ENCODE measurements at regions not wholly inside any gene's neighbourhood (a gene's known extent, or its start where the extent isn't known, plus 50 kb on each side); places are given as distances from the start of the nearest gene placed in this dataset.
"Not testable (repeated sequence)": the region's sequence is repeated elsewhere in the genome, so short reads cannot be mapped to it uniquely, and the experiment has no call there.

DNA sequence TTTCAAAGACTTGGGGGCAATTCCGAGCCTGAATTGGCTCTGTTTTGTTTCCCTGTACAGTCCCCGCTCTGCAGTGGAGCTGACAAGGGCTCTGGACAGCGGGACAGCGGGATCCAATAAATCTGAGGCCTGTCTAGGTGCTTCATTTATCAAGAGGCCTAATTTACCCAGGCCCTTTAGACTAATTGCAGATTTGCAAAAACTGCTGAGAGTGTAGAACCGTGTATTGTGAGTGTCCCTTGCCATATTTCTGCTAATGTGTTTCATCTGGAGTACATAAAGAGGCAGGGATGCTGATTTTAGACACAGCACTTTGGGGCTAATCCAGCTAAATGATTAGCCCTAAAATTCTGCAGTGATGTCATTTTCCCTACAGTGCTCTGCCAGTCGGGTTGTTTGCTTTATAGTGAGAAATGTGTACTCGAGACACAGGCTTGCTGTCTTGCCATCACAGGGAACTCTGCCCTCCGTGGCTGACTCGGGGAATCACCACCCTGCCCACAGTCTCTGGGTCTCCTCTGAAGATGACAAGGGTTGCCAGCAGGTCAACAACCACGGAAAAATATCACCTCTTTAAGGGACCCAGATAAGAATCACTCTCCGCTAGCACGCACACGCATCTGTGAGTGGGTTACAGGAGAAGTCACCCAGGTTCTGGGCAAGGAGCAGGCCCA, 592.0 kb downstream of the BNC2 start:
- DNase-seq, result no peak

DNA sequence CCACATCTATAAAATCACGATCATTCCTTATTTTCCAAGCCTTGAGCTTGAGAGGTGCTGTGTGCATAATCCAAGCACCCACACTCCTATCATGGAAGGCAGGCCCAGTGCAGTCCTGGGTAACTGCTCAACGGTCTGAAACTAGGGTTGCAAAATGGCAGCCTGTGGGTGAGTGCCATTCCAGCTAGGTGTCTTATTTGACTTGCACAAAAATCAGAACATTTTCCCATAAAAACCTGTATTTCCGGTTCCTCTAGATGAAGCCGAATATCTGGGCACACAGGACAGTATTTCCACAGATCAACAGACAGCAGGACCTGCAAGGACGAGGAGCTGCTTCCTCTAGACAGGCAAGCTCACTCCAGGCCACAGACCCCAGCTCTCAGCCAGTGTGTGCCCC, 588.8 kb downstream of the BNC2 start:
- DNase-seq, result no peak

DNA sequence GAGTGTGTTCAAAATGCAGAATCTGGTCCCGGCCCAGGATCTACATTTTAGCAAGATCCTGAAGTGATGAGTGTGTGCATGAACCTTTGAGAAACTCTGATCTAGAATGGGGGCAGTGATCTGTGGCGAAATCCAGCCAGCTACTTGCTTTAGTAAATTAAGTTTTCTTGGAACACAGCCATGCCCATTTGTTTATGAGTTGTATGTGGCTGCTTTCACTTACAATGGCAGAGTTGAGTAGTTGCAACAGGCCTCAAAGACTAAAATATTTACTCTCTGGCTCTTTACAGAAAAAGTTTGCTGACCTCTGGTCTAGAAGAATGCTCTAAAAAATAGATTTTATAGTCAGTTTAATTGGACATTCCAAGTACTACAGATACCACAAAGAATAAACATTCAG, 588.3 kb downstream of the BNC2 start:
- DNase-seq, result no peak

DNA sequence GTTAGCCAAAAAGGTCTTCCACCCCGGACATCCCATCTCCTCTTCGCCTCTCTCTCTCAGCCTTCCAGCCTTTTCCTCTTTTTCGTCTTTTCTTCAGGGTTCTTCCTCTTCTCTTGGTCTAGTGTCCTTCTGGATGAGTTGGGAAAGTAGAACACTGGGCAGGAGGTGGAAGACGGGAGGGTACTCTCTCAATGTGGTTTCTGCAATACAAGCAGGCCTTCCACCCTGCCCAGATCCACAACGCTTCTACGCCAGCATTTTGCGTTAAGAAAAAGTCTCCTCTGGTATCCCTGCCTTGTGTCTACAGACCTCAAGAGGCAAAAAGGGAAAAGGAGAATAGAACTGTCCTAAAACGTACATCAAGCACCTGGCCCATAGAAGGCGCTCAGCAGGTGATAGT, 587.8 kb downstream of the BNC2 start:
- no peak for DNase-seq

DNA sequence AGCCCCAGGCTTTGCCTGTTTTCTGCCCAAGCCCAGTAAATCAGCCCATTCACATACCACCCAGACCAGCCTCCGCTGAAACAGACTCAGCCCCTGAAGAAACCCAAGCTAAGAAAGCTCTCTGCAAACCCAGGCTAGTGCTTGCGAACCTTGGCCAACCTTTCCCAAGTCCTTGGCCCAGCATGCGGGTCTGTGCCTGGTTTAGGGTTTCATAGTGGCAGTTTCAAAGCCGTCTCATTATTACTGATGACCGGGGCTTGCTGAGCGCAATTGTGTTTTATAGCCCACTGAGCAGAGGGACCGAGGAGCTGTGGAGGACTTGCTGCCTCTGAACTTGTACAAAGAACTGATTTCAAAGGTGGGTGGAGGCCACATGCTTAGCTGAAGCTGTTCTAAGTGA, 584.3 kb downstream of the BNC2 start:
- DNase-seq, result no peak

DNA sequence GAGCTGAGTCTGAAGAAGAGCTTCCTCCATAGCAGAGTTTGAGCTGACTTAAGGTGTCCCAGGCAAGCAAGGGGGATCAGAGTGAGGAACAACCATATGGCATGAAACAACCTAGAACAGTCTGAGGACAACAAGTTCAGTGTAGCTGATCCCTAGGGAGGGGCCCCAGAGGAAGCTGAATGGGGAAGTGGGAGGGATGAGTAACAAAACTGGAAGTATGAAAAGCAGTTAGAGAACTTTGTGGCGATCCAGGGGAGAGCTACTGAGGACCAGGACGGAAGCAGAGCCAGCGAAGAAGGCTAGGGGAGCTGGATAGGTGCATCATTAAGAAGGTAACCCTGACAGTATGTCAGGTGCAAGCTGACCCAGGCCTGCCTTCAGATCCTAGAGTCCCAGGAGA, 580.8 kb downstream of the BNC2 start:
- DNase-seq, result no peak

DNA sequence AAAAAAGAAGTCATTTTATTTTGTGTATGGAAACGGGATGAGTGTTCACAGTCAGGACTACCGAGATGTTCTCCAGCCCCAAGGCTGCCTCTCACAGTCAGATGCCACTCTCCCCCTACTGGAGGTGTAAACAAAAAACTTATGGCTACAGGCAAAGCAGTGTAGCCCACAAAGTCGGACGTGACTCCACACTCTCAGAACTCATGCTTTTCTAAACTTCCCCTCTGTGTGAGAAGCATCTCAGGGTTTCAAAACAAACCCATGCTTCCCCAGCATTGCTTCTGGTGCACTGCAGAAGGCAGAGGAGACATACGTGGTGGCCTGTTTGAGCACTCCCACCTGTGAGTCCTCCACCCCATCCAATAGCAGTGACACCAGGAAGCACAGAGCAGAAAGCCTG, 580.3 kb downstream of the BNC2 start:
- no peak for DNase-seq

DNA sequence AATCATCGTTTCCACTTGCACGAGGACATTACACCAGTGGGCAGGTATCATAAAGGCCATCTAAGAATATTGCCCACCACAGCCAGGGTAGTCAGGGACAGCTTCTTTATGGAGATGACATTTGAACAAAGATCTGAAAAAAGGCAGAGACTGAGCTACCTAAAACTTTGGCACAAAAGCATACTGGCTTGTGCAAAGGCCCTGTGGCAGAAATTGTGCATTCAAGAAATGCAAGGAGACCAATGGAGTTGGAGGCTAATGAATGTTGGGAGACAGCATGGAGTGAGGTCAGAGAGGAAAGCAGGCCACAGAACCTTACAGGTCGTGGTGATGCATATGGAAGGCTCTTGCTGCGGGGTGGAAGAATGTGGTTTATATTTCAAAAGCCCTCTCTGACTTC, 578.5 kb downstream of the BNC2 start:
- DNase-seq, result no peak

DNA sequence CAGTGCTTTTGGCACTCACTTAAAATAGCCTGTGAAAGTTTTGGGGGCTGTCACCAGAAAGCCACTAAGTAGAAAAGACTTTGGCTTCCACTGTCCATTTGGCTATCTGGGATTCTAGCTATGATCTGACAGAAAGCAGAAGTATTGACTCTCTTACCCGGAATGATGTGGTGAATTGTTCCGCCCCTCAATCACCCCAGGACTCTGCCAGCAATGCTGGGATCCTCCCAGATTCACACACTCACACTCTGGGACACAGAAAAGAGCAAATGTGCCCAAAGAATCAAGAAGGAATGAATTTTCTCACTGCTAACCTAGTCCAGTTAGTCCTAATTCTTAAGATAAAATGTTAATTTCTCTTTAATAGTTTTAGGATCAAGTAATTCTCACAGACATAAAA, 576.9 kb downstream of the BNC2 start:
- no peak for DNase-seq

DNA sequence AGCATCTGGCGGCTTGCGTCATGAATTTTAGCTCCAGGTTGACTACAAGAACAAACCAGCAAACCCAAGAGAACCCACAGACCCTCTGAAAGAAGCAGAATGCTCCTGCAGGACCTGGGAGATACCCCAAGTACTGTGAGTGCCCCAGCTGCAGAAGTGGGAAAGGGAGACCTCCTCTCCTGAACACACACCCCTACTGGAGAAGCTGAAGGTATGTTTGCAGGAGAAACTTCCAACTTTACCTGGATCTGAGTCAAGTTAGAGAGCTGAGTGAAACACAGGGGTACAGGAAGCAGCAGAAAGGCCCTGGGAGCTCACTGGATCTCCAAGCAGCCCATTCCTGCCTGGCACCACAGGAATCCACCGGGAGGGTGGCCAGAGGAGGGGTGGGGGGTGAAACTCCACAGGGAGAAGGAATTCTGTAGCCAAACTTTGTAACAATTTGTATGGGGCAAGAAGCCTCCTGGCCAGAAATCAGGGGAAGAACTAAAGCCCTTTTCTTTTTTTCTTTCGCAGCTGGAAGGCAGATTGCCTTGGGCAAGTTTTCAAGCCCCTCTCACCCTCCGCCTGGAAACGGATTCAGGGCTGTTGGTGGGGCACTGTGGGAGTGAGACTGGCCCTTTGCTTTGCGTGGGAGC, 576.2 kb downstream of the BNC2 start:
- DNase-seq, result no peak

DNA sequence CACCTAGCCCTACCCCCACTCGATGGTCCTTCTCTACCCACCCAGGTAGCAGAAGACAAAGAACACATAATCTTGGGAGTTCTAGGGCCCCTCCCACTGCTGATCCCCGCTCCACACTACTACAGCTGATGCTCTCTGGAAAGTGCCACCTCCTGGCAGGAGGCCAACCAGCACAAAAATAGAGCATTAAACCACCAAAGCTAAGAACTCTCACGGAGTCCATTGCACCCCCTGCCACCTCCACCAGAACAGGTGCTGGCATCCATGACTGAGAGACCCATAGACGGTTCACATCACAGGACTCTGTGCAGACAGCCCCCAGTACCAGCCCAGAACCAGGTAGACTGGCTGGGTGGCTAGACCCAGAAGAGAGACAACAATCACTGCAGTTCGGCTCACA, 575.5 kb downstream of the BNC2 start:
- not testable (repeated sequence) for DNase-seq

DNA sequence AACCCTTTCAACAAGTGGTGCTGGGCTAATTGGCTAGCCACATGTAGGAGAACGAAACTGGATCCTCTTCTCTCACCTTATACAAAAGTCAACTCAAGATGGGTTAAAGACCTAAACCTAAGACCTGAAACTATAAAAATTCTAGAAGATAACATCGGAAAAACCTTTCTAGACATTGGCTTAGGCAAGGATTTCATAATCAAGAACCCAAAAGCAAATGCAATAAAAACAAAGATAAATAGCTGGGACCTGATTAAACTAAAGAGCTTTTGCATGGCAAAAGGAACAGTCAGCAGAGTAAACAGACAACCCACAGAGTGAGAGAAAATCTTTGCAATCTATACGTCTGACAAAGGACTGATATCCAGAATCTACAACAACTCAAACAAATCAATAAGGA, 571.1 kb downstream of the BNC2 start:
- not testable (repeated sequence) for DNase-seq

DNA sequence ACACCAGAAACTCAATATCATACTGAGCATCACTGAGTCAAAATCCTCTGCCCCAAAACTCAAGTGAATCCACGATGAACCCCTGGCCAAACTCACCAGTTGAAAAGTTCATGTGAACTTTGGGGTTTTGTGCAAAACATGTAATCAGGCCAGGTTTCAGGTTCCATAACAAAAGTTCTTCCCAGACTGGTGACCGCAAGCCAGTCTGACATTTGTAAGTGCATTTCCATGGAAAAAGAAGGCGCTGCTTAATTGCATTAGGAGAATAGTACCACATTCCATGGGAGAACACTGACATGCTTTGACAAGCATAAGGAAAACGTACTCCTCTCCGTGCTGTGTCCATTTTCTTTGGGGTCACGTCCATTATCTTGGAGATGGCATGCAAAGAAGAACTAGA, 567.0 kb downstream of the BNC2 start:
- no peak for DNase-seq

DNA sequence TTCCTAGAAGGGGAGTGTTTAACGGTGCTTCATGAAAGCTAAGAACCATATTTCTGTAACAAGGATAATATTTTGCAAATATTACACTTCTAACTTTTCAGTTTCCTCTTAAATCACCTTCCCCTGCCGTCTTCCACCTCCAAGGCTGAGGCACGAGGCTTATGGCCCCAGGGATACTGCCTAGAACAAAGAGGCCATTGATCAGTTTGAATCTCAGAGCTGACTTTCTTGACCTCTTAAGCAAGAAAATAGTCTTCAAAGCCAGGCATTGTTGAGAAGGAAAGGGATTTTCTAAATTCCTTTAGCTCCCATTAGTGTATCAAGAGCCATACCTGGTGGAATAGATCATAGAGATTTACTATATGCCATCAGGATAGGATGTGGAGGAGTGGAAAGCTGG, 566.2 kb downstream of the BNC2 start:
- no peak for DNase-seq

DNA sequence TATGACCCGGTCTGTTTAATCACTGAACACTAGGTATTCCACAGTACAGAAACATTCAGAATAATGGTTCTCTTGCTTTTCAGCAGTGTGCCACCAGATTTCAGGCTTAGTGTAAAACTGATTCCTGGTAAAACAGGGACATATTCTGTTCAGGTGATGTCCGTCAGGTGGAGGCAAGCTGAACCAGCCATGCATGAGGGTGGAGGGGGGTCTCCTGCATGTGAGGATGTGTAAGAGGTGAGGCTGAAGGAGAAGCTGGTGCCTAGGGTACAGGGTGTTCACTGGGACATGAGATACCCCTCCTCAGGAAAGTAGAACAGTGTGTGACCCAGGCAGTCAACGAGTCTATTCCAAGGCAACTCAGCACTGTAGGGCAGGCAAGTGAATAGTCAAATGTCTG, 563.9 kb downstream of the BNC2 start:
- no peak for DNase-seq

DNA sequence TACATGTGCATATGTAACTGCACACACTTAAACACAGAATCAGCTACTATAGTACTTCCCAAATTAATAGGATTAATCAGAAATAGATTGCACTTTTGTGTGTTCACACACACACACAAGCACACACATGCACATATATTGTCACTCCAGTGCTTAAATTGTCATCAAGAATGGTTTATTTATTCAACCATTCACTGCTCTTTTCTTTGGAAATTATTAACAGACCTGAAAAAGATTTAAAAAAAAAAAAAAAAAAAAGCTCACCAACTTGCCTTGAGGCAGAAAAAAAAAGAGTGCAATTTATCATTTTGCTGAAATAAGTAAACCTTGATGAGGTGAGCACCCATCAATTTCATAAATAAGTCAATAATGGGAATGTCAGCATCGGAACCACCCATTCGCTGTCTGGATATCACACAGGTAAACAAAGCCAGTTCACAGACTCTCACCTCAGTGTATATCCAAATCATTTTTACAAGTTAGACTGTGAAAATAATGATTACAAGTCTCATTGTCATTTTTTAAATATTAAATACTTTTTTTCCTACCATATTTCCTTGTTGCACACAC, 562.8 kb downstream of the BNC2 start:
- no peak for DNase-seq

DNA sequence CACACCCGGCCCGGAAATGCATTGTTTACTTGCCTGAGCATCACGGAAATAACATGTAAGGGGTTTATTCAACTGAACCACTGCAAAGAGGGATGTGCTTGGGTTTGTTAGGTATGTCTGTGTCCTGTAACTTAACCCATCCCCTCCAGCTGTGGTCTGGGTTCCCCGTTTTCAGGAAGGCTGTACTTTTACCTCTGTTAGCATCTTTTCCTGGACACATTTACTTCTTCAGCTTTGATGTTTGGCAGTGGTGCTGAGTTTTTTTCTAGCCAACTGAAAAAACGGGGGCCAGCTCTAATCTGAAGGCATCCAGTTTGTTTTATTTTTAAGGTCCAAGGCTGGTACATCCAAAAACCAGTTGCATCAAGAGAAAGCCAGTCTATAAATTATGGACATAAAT, 561.8 kb downstream of the BNC2 start:
- DNase-seq, result no peak

DNA sequence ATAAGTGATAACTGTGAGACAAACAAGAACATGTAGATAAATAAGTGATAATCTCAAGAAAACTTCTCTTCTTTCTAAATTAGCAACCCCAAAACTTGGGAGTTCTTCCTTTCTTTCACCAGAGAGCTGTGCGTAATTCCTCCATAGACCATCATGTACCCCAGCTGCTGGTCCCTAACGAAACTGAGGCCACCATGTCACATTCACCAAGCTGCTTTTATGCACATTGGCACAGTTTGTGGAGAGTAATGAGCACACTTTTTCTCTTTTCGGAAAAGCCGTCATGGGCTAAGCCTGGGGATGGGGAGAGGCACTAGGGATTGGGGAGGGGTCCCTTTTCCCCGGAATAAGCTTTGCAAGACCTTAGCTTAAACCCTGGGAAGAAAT, 561.4 kb downstream of the BNC2 start:
- DNase-seq, result no peak

DNA sequence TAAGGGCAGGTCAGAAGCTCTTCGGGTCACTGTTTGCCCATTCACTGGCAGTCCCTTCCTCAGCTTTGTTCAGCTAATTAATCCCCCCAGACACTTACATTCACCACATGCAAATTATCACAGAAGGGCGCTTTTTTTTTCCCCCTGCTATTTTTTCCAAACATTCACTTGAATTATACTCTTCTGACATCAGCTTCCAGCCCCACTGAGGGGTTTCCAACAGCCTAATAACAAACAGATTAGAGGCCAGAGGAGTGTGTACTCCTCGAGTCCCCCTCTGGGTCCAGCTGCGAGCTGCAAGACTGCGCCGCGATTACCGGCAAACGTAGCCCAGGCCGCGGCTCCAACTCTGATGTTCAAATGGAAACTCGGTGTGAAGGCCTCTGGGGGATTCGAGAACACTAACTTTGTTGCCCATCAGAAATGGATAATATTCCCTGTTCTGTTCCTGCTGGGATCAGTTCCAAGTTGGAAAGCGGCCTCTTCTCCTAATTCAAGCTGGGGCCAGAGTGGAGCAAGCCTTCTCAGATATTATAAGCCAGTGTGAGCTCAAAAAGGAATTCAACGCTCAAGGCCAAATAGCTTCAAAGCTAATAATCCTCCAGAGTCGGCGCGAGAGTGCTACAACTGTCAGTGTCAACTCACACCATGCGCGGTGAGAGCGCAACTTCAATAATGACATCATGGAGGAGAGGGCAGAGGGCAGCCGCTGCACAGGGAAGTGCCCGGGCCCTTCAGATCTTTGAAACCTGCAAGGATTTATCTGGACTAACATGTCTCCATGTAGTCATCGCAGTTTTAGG, 560.8 kb downstream of the BNC2 start:
- no peak for DNase-seq

DNA sequence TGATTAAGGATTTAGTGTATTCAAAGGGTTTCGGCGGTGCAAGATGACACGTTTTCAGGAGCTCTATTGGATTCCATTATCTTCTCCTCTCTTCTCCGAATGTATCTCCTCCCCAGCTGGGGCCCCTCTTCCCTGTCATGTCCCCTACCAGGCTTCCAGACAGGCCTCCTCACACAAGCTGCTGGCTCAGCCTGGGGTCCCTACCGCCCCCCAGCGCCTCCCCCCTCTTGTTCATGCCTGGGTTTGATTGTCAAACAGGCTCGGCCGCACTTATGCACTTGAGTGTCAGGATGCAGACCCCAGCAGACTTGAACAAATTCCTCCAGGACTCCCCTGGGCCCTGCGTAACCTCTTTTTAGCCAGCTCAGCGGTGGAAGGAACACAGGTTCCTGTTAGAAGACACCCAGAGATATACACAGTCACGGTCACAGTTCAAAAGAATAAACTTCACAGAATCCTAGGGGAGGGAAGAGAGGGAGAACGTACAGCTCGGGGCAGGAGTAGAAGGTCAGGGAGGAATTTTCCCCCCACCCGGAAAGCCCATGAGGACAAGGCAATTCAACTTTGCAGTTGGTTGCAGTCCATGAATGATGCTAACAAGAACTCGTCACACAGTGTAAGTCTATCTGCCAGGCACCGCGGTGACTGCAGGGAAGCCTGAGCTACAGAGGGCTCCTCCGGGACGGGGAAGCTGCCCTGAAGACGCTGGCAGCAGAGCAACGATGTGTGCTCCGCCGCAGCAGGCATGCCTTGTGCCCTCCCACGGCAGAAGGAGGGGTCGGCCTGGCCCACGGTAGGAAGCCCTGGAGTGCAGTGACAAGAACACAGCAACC, 560.0 kb downstream of the BNC2 start:
- no peak for DNase-seq

DNA sequence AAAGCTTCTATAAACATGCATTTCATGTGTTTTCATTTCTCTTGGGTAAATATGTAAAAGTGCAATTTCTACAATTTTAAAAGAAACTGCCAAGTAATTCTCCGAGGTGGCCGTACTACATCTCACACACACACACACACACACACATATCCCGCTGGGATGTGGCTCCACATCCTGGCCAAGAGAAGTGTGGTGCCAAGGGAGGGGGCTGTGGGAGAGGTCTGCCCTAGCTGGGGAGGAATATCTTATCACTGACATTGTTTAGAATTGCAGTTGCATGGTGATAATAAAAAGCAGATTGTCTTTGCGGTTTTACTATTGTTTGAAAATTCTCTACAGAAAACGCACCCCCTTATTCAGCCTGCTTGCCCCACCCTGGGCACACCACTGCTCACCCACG, 558.4 kb downstream of the BNC2 start:
- DNase-seq, result no peak

DNA sequence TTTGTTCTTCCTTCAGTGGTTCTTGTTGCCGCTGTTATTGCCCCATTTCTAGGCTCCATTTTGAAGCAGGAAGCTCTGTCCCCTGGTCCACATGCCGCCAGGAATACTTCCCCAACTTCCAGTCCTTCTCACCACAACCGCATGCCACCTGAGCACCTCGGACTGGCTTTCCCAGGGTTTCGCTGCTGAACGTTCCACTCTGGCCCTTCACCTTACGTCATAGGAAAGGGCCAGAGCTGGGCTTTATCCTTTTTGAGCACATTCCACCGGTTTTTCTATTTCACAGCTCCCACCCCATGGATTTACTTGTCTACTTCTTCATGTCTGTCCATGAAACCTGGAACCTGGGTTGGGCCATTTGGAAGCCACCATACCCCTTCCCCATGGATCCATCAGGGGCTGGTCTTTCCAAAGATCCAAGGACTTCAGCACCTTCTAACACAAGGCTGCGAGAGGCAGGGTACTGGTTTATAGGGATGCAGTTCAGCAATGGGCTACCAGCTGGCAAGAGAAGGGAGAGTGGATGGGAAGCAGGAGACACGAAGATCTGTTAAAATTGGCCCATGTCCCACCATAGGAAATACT, 557.4 kb downstream of the BNC2 start:
- no peak for DNase-seq

DNA sequence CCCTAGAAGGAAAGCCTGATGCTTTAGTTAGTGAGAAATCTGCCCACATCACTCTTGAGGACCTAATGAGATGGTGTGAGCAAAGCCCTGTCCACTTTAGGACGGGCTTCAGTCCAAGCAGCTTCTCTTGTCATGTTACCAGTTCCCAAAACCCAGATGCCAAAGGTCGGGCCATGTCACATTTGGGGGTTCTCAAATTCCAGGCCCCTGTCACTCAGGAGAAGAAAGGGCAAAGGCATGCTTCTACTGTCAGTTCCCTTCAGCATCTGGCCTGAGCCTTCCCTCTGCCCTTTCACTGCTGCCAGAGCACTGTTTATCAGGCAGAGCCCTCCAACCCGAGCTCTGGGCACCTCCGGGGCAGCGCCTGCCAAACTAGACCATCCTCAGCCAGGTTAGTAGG, 556.0 kb downstream of the BNC2 start:
- no peak for DNase-seq
